Pons (tissue), 1 donor: ENCODE measurements at regions not wholly inside any gene's neighbourhood (a gene's known extent, or its start where the extent isn't known, plus 50 kb on each side); places are given as distances from the start of the nearest gene placed in this dataset.

Source experiments
- DNase-seq: peaks from one replicate; pipeline ENCODE4 v3.0.0-alpha.2; 2016; ENCODE audit warnings: low spot score

GRCh38 chr6:9405825-9406224 lies 970.5 kb upstream of the SLC35B3 start:
- no peak for DNase-seq

- no peak for DNase-seq
These were observed 970.0 kb upstream of the SLC35B3 start for GRCh38 chr6:9405369-9405768.

GRCh38 chr6:9404351-9405146 lies 969.2 kb upstream of the SLC35B3 start:
- no peak for DNase-seq

DNA sequence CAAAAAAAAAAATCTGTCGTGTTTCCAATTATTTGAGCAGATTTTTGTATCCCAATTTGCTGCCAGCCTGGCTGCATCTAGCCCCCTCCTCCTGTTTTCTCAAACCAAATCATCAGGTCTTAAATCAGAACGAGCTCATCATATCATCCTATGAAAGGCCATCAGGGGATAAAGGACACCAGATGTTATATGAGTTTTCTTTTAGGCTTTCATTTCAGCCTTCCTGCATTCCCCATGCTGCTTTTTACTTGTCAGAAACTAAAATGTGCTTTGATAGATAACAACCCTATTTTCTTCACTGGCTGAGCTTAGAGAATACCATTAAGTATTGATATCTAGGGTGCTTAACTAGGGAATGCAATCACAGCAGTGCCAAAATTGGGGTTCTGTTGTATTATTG lies 968.4 kb upstream of the SLC35B3 start:
- no peak for DNase-seq

DNA sequence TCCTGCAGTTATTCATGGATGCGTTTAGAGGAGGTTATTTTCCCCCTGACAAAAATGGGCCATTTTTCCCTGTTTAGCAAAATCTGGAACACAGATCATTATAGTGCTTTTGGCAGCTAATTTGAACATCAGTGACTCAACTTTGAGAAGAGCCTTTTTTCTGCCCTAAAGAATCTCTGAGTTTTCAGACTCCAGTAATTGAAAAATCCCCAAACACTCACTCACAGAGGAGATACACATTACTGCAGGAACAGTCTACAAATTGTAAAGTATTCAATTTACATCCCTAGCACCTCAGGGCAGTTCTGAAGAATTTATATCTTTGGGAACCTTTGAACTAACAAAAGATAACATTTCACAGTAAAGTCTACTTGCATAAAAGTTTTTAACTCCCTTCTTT lies 966.6 kb upstream of the SLC35B3 start:
- DNase-seq: no peak

GRCh38 chr6:9399916-9400315 lies 964.6 kb upstream of the SLC35B3 start:
- no peak for DNase-seq

DNA sequence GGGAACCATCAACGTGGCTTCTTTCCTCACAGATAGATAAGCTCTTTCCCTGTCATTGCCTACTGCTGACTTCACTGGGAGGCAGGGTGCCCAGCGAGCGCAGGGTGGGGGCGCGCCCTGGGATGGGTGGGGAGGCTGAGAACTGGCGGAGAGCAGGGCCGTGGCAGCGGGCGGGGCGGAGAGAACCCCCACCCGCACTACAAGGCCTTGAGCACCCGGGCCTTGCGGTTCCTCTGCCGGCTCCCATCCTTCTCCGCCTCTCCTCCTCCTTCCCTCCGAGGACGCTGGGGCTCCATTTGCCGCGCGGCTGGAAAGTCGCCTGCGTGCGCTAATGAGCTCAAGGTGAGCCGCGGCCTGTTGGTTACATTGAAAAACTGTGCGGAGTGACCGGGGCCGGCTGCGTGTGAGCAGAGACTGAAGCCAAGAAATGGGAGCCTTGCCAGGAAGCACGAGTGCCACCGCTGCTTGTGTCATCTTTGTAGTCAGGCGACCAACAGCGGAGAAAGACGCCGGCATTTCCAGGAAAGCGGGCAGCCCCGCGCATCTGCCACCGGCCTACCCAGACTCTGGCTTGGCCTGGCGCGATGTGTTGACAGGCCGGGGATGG lies 963.5 kb upstream of the SLC35B3 start:
- no peak for DNase-seq

- no peak for DNase-seq
These were observed 962.9 kb upstream of the SLC35B3 start for GRCh38 chr6:9398071-9398766.

DNA sequence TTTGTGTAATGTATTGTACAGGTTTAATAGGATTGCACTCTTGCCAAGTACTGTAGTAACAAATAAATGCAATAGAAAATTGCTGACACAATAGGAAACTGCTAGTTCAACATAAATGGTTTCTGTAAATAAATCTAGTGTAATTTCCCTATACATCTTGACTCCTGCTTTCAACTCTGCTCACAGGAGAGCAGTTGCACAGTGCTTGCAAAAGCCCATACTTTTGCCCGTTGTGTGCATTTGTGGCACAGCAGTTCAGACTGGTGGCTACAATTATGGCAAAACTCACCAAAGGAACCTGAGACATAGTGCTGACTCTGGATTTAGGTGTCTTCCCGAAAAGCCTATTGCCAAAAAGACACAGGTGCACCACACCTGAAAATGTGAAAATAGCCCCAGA lies 953.3 kb upstream of the SLC35B3 start:
- no peak for DNase-seq

DNA sequence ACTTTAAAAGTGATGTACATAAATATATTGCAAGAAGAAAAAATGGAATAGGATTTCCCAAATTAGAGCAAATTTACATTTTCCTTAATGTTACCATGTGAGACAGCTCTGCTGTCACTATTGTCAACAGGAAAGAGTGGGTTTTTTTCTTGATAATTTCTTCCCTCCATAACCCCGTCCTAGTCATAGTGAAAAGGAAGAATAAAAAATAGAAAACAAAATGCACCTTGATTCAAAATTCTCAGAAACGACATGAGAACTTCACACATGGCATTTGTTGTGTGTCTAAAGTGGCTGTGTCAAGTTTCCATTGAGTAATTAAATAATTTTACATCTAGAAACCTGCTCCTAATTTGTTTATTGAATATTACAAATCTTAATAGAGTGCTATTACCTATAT lies 945.2 kb upstream of the SLC35B3 start:
- DNase-seq: no peak

DNA sequence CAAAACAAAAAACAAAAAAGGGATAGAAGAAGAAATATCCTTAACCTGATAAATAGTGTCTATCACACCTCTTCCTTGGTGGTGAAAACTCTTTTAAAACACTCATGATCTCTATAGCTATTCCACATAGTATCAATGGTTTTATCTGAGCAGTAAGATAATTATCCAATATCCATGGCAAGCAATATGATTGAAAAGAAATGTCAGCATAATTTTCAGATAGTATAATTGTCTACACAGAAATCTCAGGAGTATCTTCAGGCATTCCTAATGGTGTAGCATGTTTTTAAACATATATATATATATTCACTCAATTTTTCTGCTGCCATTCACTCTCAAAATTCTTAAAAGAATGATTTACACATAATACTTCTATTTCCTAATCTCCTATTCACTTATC lies 938.0 kb upstream of the SLC35B3 start:
- DNase-seq: no peak

DNA sequence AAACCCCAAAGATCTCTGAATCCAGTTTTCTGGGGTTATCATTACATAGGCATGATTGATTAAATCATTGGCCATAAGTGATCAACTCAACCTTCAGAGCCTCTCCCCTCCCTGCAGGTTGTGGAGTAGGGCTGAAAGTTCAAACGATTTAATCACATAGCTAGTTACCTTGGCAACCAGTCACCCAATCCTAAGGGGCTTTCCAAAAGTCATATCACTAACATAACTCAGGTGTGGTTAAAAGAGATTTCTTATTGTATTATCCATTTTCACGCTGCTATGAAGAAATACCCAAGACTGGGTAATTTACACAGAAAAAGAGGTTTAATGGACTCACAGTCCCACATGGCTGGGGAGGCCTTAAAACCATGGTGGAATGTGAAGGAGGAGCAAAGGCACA lies 935.1 kb upstream of the SLC35B3 start:
- DNase-seq: no peak

- DNase-seq: no peak
These were observed 930.0 kb upstream of the SLC35B3 start for GRCh38 chr6:9365378-9365777.

DNA sequence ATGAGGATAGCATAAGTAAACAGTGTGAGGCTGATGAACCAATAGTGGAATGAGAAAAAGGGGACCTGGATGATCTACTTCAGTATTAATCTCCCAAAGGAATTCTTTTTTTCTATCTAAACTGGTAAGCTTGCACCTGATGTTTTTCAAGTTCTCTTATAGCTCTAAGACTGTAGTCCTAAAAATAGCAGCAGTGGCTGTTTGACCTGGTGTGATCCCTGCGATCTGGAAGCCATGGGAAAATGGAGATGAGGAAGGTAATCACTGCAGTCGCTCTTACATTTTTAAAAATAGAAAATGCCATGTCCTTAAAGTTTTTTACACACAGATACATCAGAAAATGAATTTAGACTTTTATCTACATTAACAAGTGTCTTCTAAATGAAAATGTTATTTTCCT lies 926.4 kb upstream of the SLC35B3 start:
- DNase-seq: no peak

- DNase-seq: no peak
These were observed 925.5 kb upstream of the SLC35B3 start for GRCh38 chr6:9360881-9361280.

GRCh38 chr6:9347608-9348007 lies 912.3 kb upstream of the SLC35B3 start:
- DNase-seq: no peak

- no peak for DNase-seq
These were observed 911.6 kb upstream of the SLC35B3 start for GRCh38 chr6:9346923-9347322.

GRCh38 chr6:9335431-9335830 lies 900.1 kb upstream of the SLC35B3 start:
- DNase-seq: no peak

- DNase-seq: no peak
These were observed 899.6 kb upstream of the SLC35B3 start for GRCh38 chr6:9334979-9335378.

DNA sequence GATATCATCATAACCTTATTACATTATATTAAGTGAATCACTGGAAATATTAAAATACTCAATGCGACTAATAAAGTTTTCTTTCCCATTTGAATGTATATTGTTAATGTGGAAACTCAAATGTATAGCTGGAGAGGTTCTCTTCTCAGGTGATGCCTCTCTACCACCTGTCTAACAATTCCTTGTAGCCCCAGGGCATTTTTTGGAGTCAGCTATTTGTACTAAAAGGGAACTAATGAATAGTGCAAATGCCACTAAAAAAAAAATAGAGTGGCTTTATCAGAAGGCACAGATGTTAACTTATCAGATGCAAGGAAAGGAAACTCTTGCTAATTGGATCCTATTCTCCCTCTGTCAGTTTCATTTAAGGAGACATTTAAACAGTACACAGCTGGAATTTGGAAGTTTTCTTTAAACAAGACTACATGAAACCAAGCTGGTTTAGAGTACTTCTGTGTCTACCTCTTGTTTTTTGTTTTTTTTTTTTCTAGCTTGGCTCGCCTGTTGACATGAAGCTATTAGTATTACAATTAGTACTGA lies 897.0 kb upstream of the SLC35B3 start:
- DNase-seq: no peak

- no peak for DNase-seq
These were observed 881.5 kb upstream of the SLC35B3 start for GRCh38 chr6:9316831-9317230.

DNA sequence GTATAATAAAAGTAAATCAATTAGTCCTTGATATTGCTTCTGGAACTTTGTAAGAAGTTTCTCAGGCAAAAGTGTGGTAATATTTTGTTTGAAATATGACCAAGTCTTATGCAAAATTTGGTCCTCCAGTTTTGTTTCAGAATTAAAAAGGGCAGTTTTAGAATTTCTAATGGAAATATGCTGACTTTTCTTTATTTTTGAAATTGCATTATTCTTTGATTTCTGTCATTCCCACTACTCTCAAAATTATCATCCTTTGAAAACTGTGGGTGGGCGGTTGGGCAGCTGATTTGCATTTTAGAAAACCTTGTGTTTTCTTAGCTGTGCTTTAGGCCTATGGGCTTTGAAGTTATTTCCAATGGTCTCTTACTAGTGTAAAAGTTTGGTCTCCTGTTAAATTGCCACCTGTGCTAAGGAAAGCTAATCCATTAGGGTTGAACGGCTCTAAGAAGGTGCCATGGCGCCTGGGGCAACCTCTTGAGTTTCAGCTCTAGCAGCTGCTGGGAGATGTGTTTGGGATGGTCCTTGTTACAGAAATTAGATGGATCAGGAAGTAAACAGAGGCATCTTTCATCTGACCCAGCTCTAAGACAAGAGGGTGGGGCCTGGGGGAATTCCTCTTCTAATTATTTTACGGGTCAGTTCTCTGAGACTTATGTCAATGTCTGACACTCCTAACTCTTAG lies 880.8 kb upstream of the SLC35B3 start:
- no peak for DNase-seq
